ENCODE measurements at regions not wholly inside any gene's neighbourhood (a gene's known extent, or its start where the extent isn't known, plus 50 kb on each side); places are given as distances from the start of the nearest gene placed in this dataset.

DNA sequence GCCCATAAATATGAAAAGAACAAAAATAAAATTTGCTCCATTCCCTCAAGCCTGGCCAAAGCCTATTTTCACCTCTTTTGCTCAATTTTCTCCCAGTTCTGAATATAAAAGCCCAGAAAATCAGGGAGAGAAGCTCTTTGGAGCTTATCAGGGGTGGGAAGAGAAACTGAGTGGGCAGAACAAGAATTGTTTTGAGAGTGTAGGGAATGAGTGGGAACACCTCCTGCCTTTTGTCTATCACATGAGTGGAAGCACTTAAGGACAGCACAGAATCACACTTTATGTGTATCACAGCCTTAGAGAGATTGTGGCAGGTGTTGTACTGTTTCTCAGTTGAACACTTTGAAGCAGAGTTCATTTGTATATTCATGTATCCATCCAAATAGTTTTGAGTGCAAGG is 139.2 kb upstream of the HMHB1 start:
- Histone ChIP-seq H3K4me1 (ENCODE audit: control insufficient read depth in 2 of 3, insufficient read depth in 2 of 3, low read depth in 1 of 3, low read length in 3 of 3) (no peaks in the 10 kb centered on the region), H3K9ac (ENCODE audit: low read length in 3 of 3) (no peak overlapping the region), H3K4me3 (ENCODE audit: low read length in 3 of 3) (no peak overlapping the region), H3K9me3 (ENCODE audit: control insufficient read depth in 2 of 3, insufficient read depth in 1 of 3, low read length in 3 of 3) (no peaks in the 10 kb centered on the region), H3K36me3 (ENCODE audit: control insufficient read depth in 2 of 3, insufficient read depth in 3 of 3, low read length in 3 of 3) (no peaks in the 10 kb centered on the region), H3K27me3 (ENCODE audit: control insufficient read depth, insufficient read depth, low read length) (no peaks in the 10 kb centered on the region), H3K27ac (ENCODE audit: low read depth in 2 of 2, low read length in 2 of 2) (no peak overlapping the region)
- TF ChIP-seq, protein P1, sequence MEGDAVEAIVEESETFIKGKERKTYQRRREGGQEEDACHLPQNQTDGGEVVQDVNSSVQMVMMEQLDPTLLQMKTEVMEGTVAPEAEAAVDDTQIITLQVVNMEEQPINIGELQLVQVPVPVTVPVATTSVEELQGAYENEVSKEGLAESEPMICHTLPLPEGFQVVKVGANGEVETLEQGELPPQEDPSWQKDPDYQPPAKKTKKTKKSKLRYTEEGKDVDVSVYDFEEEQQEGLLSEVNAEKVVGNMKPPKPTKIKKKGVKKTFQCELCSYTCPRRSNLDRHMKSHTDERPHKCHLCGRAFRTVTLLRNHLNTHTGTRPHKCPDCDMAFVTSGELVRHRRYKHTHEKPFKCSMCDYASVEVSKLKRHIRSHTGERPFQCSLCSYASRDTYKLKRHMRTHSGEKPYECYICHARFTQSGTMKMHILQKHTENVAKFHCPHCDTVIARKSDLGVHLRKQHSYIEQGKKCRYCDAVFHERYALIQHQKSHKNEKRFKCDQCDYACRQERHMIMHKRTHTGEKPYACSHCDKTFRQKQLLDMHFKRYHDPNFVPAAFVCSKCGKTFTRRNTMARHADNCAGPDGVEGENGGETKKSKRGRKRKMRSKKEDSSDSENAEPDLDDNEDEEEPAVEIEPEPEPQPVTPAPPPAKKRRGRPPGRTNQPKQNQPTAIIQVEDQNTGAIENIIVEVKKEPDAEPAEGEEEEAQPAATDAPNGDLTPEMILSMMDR (IDR thresholded peaks at IDR 0.05; ENCODE audit: borderline replicate concordance, extremely low read depth, insufficient read depth): no peak
- intact Hi-C loops (cut with DNase I): no loop called here
- no peak for FAIRE-seq
- no peak for DNase-seq

DNA sequence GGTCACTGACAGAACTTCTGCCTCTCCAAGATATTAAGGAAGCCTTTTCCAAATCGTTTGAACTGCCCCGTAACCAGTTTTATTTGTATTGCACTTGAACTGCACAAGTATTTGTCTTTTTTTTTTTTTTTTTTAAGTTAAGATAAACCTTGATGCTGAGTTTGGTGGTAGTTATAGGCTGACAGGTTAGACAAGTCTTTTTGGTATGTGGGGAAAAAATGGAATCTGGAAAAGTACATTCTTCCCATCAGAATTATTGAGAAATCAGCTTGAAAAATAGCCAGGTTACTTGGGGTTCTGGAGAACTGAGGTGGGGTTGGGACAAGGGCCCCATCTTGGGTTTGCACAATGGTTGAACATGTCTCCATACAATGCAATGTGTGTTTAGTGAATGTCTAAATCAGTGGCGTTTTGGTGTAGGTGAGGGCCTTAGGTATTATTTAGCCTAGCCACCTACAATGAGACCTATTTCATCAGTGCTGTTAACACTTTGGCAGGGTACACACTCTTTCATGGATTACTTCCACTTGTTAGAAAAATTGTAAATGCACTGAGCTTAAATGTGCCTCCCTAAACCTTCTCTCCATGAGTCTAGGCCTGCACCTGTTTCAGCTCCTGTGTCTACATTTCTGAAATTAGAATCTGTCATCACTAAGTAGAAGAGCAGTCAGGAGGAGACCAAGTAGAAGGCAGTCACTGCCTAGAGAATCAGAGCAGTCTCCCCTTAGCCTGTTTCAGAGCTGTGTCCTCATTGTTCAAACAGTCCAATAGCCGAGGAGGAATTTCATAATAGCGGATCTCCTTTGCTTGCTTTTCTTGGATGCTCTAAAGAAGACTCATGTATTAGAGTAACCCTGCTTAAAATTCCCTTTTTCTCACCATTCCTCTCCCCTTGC is 140.0 kb upstream of the HMHB1 start:
- Histone ChIP-seq H3K4me3 (ENCODE audit: low read length in 3 of 3) (no peak overlapping the region), H3K4me1 (ENCODE audit: control insufficient read depth in 2 of 3, insufficient read depth in 2 of 3, low read depth in 1 of 3, low read length in 3 of 3) (no peaks in the 10 kb centered on the region), H3K36me3 (ENCODE audit: control insufficient read depth in 2 of 3, insufficient read depth in 3 of 3, low read length in 3 of 3) (no peaks in the 10 kb centered on the region), H3K9me3 (ENCODE audit: control insufficient read depth in 2 of 3, insufficient read depth in 1 of 3, low read length in 3 of 3) (no peaks in the 10 kb centered on the region), H3K27me3 (ENCODE audit: control insufficient read depth, insufficient read depth, low read length) (no peaks in the 10 kb centered on the region), H3K27ac (ENCODE audit: low read depth in 2 of 2, low read length in 2 of 2) (no peak overlapping the region), H3K9ac (ENCODE audit: low read length in 3 of 3) (no peak overlapping the region)
- no peak for FAIRE-seq
- DNase-seq: no peak
- TF ChIP-seq, protein P1 (IDR thresholded peaks at IDR 0.05; ENCODE audit: borderline replicate concordance, extremely low read depth, insufficient read depth): no peak
- intact Hi-C loops (cut with DNase I): no loop called here

DNA sequence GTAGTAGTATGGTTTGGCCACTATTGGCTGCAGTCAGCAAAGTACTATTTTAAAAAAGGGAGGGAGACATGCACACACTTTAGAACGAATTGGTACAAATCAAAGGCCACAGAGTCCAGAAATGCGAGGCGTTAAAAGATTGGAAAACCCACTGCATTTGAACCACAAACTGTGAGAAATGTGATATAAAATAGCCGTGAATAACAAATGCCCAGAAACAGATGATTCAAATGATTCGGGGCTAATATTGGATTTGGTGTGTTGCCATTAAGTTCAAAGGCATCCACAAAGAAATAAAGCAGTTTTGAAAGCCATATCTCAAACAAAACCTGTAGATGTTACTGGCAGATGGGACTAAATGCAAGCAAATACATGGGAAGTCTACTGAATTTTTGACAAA is 140.9 kb upstream of the HMHB1 start:
- no peak for DNase-seq
- TF ChIP-seq, protein P1 (IDR thresholded peaks at IDR 0.05; ENCODE audit: borderline replicate concordance, extremely low read depth, insufficient read depth): no peak
- no peaks in the 10 kb centered on the region for H3K27me3 ChIP-seq (ENCODE audit: control insufficient read depth, insufficient read depth, low read length)
- H3K27ac ChIP-seq (ENCODE audit: low read depth in 2 of 2, low read length in 2 of 2): no peak overlapping the region
- H3K9me3 ChIP-seq (ENCODE audit: control insufficient read depth in 2 of 3, insufficient read depth in 1 of 3, low read length in 3 of 3): no peaks in the 10 kb centered on the region
- H3K4me3 ChIP-seq (ENCODE audit: low read length in 3 of 3): no peak overlapping the region
- H3K4me1 ChIP-seq (ENCODE audit: control insufficient read depth in 2 of 3, insufficient read depth in 2 of 3, low read depth in 1 of 3, low read length in 3 of 3): peaks cover 0 to 5% (median 0%) of the 10 kb centered on the region in 3 donors
- H3K36me3 ChIP-seq (ENCODE audit: control insufficient read depth in 2 of 3, insufficient read depth in 3 of 3, low read length in 3 of 3): no peaks in the 10 kb centered on the region
- no peak overlapping the region for H3K9ac ChIP-seq (ENCODE audit: low read length in 3 of 3)
- intact Hi-C loops (cut with DNase I): no loop called here
- FAIRE-seq: no peak

Data from kidney (tissue), 13 donors.